ENCODE measurements at regions not wholly inside any gene's neighbourhood (a gene's known extent, or its start where the extent isn't known, plus 50 kb on each side); places are given as distances from the start of the nearest gene placed in this dataset.

DNA sequence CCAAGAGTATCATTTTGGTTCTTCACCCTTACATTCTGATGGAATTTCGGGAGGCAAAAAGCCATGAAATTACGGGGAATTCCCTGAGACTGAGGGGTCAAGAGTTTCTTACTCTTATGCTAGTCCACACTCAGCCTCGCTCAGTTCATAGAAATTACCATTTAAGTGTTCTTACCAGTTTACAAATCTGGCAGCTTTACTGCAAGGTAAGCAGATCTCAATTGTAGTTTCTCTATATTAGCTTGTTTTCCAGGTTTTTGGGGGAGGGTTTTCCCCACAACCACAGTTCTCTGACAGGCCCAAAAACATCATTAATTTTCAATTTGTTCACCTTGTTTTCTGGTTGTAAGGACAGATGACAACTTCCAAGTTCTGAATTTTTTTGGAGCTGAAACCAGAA is 1028.4 kb downstream of the FAM181B start:
- WGBS (ENCODE audit: insufficient coverage, insufficient replicate concordance, low lambda C conversion rate, missing lambda C conversion rate): 0% methylated on average over 3 of the region's 3 CpGs
- Histone ChIP-seq H3K79me2 (ENCODE audit: control insufficient read depth, insufficient read depth, low read length) (no peaks in the 10 kb centered on the region), H3K4me3 (no peak overlapping the region), H3K4me2 (ENCODE audit: control insufficient read depth, insufficient read depth) (no peak overlapping the region), H2AFZ (ENCODE audit: control insufficient read depth, low read depth, low read length) (no peak overlapping the region), H4K20me1 (ENCODE audit: control insufficient read depth, insufficient read depth) (no peaks in the 10 kb centered on the region), H3K9ac (ENCODE audit: control insufficient read depth, insufficient read depth, low read length) (no peak overlapping the region), H3K27ac (ENCODE audit: control insufficient read depth, insufficient read depth) (no peak overlapping the region), H3K9me3 (replicated peaks; ENCODE audit: control insufficient read depth, insufficient read depth, low read length) (no peaks in the 10 kb centered on the region), H3K36me3 (ENCODE audit: control insufficient read depth in 2 of 2, insufficient read depth in 2 of 2, low read length in 1 of 2) (no peaks in the 10 kb centered on the region), H3K27me3 (replicated peaks in 1 of 2; ENCODE audit: control insufficient read depth in 2 of 2, insufficient read depth in 2 of 2, low read length in 1 of 2) (no peaks in the 10 kb centered on the region), H3K4me1 (ENCODE audit: control insufficient read depth, insufficient read depth, low read length) (no peaks in the 10 kb centered on the region)
- POLR2A ChIA-PET: no interaction called here
- in situ Hi-C loops (cut with MboI) (no loop called here), intact Hi-C loops (cut with micrococcal nuclease; ENCODE audit: unreplicated experiment) (no loop called here)
- no TSS peak for BruUV-seq (replicated peaks)
- SMC1A ChIA-PET (ENCODE audit: uncharacterized antibody, unreplicated experiment): interaction anchor here (1.0 kb wide), 1 partner anchor 10 kb away, joined by 5 read pairs; no protein-coding TSS in a partner anchor
- FAIRE-seq: no peak
- RAD21 ChIA-PET (ENCODE audit: unreplicated experiment): no interaction called here
- no peak for ATAC-seq
- TF ChIP-seq, protein P1, sequence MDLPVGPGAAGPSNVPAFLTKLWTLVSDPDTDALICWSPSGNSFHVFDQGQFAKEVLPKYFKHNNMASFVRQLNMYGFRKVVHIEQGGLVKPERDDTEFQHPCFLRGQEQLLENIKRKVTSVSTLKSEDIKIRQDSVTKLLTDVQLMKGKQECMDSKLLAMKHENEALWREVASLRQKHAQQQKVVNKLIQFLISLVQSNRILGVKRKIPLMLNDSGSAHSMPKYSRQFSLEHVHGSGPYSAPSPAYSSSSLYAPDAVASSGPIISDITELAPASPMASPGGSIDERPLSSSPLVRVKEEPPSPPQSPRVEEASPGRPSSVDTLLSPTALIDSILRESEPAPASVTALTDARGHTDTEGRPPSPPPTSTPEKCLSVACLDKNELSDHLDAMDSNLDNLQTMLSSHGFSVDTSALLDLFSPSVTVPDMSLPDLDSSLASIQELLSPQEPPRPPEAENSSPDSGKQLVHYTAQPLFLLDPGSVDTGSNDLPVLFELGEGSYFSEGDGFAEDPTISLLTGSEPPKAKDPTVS (IDR thresholded peaks at IDR 0.05; ENCODE audit: low read depth, low read length): no peak
- no peak for TF ChIP-seq TARDBP (IDR thresholded peaks at IDR 0.05; ENCODE audit: borderline replicate concordance)
- TF ChIP-seq SMAD5 (IDR thresholded peaks at IDR 0.05; ENCODE audit: low read depth): no peak
- TF ChIP-seq CBFB (IDR thresholded peaks at IDR 0.05; ENCODE audit: low read depth): no peak
- no peak for TF ChIP-seq FOXK2 (IDR thresholded peaks at IDR 0.05)
- TF ChIP-seq SUPT20H (IDR thresholded peaks at IDR 0.05; ENCODE audit: borderline replicate concordance, control insufficient read depth, low read depth, low read length): no peak
- TF ChIP-seq, protein P2, sequence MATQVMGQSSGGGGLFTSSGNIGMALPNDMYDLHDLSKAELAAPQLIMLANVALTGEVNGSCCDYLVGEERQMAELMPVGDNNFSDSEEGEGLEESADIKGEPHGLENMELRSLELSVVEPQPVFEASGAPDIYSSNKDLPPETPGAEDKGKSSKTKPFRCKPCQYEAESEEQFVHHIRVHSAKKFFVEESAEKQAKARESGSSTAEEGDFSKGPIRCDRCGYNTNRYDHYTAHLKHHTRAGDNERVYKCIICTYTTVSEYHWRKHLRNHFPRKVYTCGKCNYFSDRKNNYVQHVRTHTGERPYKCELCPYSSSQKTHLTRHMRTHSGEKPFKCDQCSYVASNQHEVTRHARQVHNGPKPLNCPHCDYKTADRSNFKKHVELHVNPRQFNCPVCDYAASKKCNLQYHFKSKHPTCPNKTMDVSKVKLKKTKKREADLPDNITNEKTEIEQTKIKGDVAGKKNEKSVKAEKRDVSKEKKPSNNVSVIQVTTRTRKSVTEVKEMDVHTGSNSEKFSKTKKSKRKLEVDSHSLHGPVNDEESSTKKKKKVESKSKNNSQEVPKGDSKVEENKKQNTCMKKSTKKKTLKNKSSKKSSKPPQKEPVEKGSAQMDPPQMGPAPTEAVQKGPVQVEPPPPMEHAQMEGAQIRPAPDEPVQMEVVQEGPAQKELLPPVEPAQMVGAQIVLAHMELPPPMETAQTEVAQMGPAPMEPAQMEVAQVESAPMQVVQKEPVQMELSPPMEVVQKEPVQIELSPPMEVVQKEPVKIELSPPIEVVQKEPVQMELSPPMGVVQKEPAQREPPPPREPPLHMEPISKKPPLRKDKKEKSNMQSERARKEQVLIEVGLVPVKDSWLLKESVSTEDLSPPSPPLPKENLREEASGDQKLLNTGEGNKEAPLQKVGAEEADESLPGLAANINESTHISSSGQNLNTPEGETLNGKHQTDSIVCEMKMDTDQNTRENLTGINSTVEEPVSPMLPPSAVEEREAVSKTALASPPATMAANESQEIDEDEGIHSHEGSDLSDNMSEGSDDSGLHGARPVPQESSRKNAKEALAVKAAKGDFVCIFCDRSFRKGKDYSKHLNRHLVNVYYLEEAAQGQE (IDR thresholded peaks at IDR 0.05; ENCODE audit: low read depth, low read length): no peak
- no peak for DNase-seq (ENCODE audit: low read depth, low spot score)
- CTCF ChIA-PET: no interaction called here
